CD14-positive monocyte (primary cell): ENCODE measurements at regions not wholly inside any gene's neighbourhood (a gene's known extent, or its start where the extent isn't known, plus 50 kb on each side); places are given as distances from the start of the nearest gene placed in this dataset.

Source experiments
- DNase-seq, 3 donors: peaks; one replicate each; pipeline ENCODE4 v3.0.0-alpha.2; 2011 to 2022
- H2AFZ ChIP-seq: 2 replicates; pipeline ENCODE4 v1.6.0; 2012; ENCODE audit warnings: mild to moderate bottlenecking, low read depth, low read length, inconsistent platforms; ENCODE audit not compliant: insufficient read depth, poor library complexity, severe bottlenecking
- H3K27ac ChIP-seq, 2 donors: 1 replicate in 1 of 2; 2 replicates in 1 of 2; pipeline ENCODE4 v1.5.1; 2012 to 2013; ENCODE audit warnings: low read length in 2 of 2, control low read depth in 1 of 2, inconsistent platforms in 1 of 2, low read depth in 1 of 2, mild to moderate bottlenecking in 1 of 2
- H3K27me3 ChIP-seq, 2 donors: one replicate each; pipeline versions ENCODE4 v1.6.0 to v1.6.1; 2011 to 2013; ENCODE audit warnings: low read length in 2 of 2; ENCODE audit not compliant: control insufficient read depth in 2 of 2, insufficient read depth in 2 of 2
- H3K36me3 ChIP-seq, 2 donors: replicated peaks in 1 of 2; 1 replicate in 1 of 2; 2 replicates in 1 of 2; pipeline versions ENCODE4 v1.5.1 to v1.6.1; 2012 to 2013; ENCODE audit warnings: low read length in 2 of 2, control low read depth in 1 of 2, inconsistent platforms in 1 of 2, mild to moderate bottlenecking in 1 of 2; ENCODE audit not compliant: insufficient read depth in 2 of 2, control insufficient read depth in 1 of 2
- H3K4me1 ChIP-seq, 2 donors: 1 replicate in 1 of 2; 2 replicates in 1 of 2; pipeline versions ENCODE4 v1.5.1 to v1.6.1; 2012 to 2013; ENCODE audit warnings: low read length in 2 of 2, control low read depth in 1 of 2, inconsistent platforms in 1 of 2, mild to moderate bottlenecking in 1 of 2, moderate library complexity in 1 of 2; ENCODE audit not compliant: insufficient read depth in 2 of 2, control insufficient read depth in 1 of 2
- H3K4me2 ChIP-seq: replicated peaks from 2 replicates; pipeline ENCODE3; 2012; ENCODE audit warnings: low read length, moderate library complexity, mild to moderate bottlenecking; ENCODE audit not compliant: poor library complexity, severe bottlenecking; ENCODE audit errors: extremely low read depth
- H3K4me3 ChIP-seq, 3 experiments: fragments of 200-600 bp in 1 of 3; sonication (generic) in 1 of 3; replicated peaks in 1 of 3; 1 replicate in 2 of 3; 2 replicates in 1 of 3; pipeline ENCODE4 v1.5.1; 2011 to 2013; ENCODE audit warnings: low read length in 3 of 3, mild to moderate bottlenecking in 3 of 3, control low read depth in 2 of 3, low read depth in 2 of 3, inconsistent platforms in 1 of 3, moderate library complexity in 1 of 3
- H3K79me2 ChIP-seq: 2 replicates; pipeline ENCODE4 v1.6.0; 2012; ENCODE audit warnings: mild to moderate bottlenecking, control low read depth, inconsistent platforms, low read length, moderate library complexity; ENCODE audit not compliant: insufficient read depth
- H3K9ac ChIP-seq: 2 replicates; pipeline ENCODE4 v1.6.0; 2017; ENCODE audit warnings: low read length, mild to moderate bottlenecking; ENCODE audit not compliant: insufficient read depth, poor library complexity, severe bottlenecking
- H3K9me3 ChIP-seq, 2 donors: replicated peaks in 1 of 2; 1 replicate in 1 of 2; 2 replicates in 1 of 2; pipeline versions ENCODE4 v1.5.1 to v1.6.1; 2012 to 2013; ENCODE audit warnings: low read length in 2 of 2, control low read depth in 1 of 2; ENCODE audit not compliant: control insufficient read depth in 1 of 2, insufficient read depth in 1 of 2
- H4K20me1 ChIP-seq: 2 replicates; pipeline ENCODE4 v1.6.0; 2012; ENCODE audit warnings: mild to moderate bottlenecking, low read length, control low read depth, moderate library complexity; ENCODE audit not compliant: insufficient read depth
- H3K27ac Mint-ChIP-seq, 7 donors: one replicate each; pipeline ENCODE4 v1.8.0; 2020; ENCODE audit warnings: mild to moderate bottlenecking in 7 of 7, mixed read lengths in 7 of 7, moderate library complexity in 6 of 7, inconsistent platforms in 2 of 7
- H3K27me3 Mint-ChIP-seq, 3 donors: one replicate each; pipeline ENCODE4 v1.8.0; 2021 to 2022; ENCODE audit warnings: low read depth in 3 of 3, mild to moderate bottlenecking in 3 of 3, mixed read lengths in 3 of 3, moderate library complexity in 3 of 3, inconsistent platforms in 1 of 3
- H3K36me3 Mint-ChIP-seq, 2 donors: one replicate each; pipeline ENCODE4 v1.8.0; 2020; ENCODE audit warnings: mixed read lengths in 2 of 2, inconsistent platforms in 1 of 2, mild to moderate bottlenecking in 1 of 2
- H3K4me1 Mint-ChIP-seq: one replicate; pipeline ENCODE4 v1.8.0; 2020; ENCODE audit warnings: mild to moderate bottlenecking, mixed read lengths
- H3K4me3 Mint-ChIP-seq, 2 donors: one replicate each; pipeline ENCODE4 v1.8.0; 2020; ENCODE audit warnings: mild to moderate bottlenecking in 2 of 2, mixed read lengths in 2 of 2, moderate library complexity in 1 of 2
- H3K9me3 Mint-ChIP-seq, 7 donors: one replicate each; pipeline ENCODE4 v1.8.0; 2020 to 2022; ENCODE audit warnings: mixed read lengths in 7 of 7, mild to moderate bottlenecking in 6 of 7, moderate library complexity in 6 of 7, inconsistent platforms in 2 of 7
- CTCF ChIP-seq: fragments of 200-600 bp; IDR thresholded peaks from one replicate; pipeline ENCODE4 v1.8.0; 2022; ENCODE audit warnings: antibody characterized with exemption, mild to moderate bottlenecking
- WGBS: methylation state at CpG from one replicate; pipeline ENCODE4 v1.1.5; 2013; ENCODE audit warnings: missing lambda C conversion rate; ENCODE audit not compliant: insufficient coverage; 5-methylcytosine and 5-hydroxymethylcytosine counted together
- intact Hi-C, 2 donors: fragments of 100-400 bp; cut with micrococcal nuclease; formaldehyde crosslinking; loops; one replicate each; pipeline versions ENCODE4 v1.15.0 to v1.15.1; 2023

GRCh38 chr13:102974317-102975087, 91.7 kb downstream of the SLC10A2 start:
- H3K4me3 Mint-ChIP-seq, result no peak overlapping the region
- H4K20me1 ChIP-seq, result no peaks in the 10 kb centered on the region
- H3K9ac ChIP-seq, result no peak overlapping the region
- intact Hi-C loops, result no loop called here
- TF ChIP-seq CTCF, result no peak
- H3K9me3 Mint-ChIP-seq, result peaks cover 0 to 6% (median 2%) of the 10 kb centered on the region in 7 donors
- peaks cover 0 to 3% of the 10 kb centered on the region in 2 donors for H3K9me3 ChIP-seq
- 86% methylated on average over 1 of the region's 8 CpGs for WGBS
- H2AFZ ChIP-seq, result no peak overlapping the region
- no peaks in the 10 kb centered on the region for H3K27me3 ChIP-seq
- no peaks in the 10 kb centered on the region for H3K4me1 Mint-ChIP-seq
- no peak overlapping the region for H3K4me3 ChIP-seq
- no peaks in the 10 kb centered on the region for H3K36me3 ChIP-seq
- no peak overlapping the region for H3K4me2 ChIP-seq
- no peak overlapping the region for H3K27ac Mint-ChIP-seq
- no peaks in the 10 kb centered on the region for H3K79me2 ChIP-seq
- no peaks in the 10 kb centered on the region for H3K4me1 ChIP-seq
- H3K27me3 Mint-ChIP-seq, result peaks cover 0 to 1% (median under 1%) of the 10 kb centered on the region in 3 donors
- H3K36me3 Mint-ChIP-seq, result no peaks in the 10 kb centered on the region
- DNase-seq, result no peak
- no peak overlapping the region for H3K27ac ChIP-seq

GRCh38 chr13:102972191-102972590, 94.0 kb downstream of the SLC10A2 start:
- no peaks in the 10 kb centered on the region for H3K36me3 Mint-ChIP-seq
- no peaks in the 10 kb centered on the region for H3K4me1 ChIP-seq
- no peaks in the 10 kb centered on the region for H3K4me1 Mint-ChIP-seq
- no peak overlapping the region for H3K27ac Mint-ChIP-seq
- no peak overlapping the region for H3K4me2 ChIP-seq
- peaks cover 0 to 7% (median 3%) of the 10 kb centered on the region in 7 donors for H3K9me3 Mint-ChIP-seq
- no peak overlapping the region for H3K4me3 Mint-ChIP-seq
- no peak overlapping the region for H3K27ac ChIP-seq
- H3K79me2 ChIP-seq, result no peaks in the 10 kb centered on the region
- no peak overlapping the region for H2AFZ ChIP-seq
- H3K27me3 Mint-ChIP-seq, result peaks cover 0 to 1% (median 0%) of the 10 kb centered on the region in 3 donors
- H3K36me3 ChIP-seq, result no peaks in the 10 kb centered on the region
- H3K9ac ChIP-seq, result no peak overlapping the region
- DNase-seq, result no peak
- H3K4me3 ChIP-seq, result no peak overlapping the region
- H3K9me3 ChIP-seq, result no peaks in the 10 kb centered on the region
- intact Hi-C loops, result no loop called here
- no peak for TF ChIP-seq CTCF
- no peaks in the 10 kb centered on the region for H4K20me1 ChIP-seq
- no CpG with 5 or more reads among the region's 2 CpGs for WGBS
- H3K27me3 ChIP-seq, result no peaks in the 10 kb centered on the region
